ENCODE measurements at regions not wholly inside any gene's neighbourhood (a gene's known extent, or its start where the extent isn't known, plus 50 kb on each side); places are given as distances from the start of the nearest gene placed in this dataset.

GRCh38 chr10:71035511-71036296 is 147.3 kb upstream of the PCBD1 start:
- peaks cover 5% of the 10 kb centered on the region for H3K27me3 Mint-ChIP-seq
- no peaks in the 10 kb centered on the region for H3K9me3 Mint-ChIP-seq
- DNase-seq, result no peak
- H3K36me3 Mint-ChIP-seq (ENCODE audit: low read depth), result no peaks in the 10 kb centered on the region
- ChIA-PET CTCF (no interaction called here), POLR2A (no interaction called here)
- no peak for TF ChIP-seq CTCF (IDR thresholded peaks at IDR 0.05)
- H3K4me1 Mint-ChIP-seq, result no peaks in the 10 kb centered on the region
- no peak overlapping the region for H3K27ac Mint-ChIP-seq
- intact Hi-C loops (cut with micrococcal nuclease), result no loop called here
- no peak overlapping the region for H3K4me3 Mint-ChIP-seq
- ATAC-seq (ENCODE audit: low read depth), result no peak

DNA sequence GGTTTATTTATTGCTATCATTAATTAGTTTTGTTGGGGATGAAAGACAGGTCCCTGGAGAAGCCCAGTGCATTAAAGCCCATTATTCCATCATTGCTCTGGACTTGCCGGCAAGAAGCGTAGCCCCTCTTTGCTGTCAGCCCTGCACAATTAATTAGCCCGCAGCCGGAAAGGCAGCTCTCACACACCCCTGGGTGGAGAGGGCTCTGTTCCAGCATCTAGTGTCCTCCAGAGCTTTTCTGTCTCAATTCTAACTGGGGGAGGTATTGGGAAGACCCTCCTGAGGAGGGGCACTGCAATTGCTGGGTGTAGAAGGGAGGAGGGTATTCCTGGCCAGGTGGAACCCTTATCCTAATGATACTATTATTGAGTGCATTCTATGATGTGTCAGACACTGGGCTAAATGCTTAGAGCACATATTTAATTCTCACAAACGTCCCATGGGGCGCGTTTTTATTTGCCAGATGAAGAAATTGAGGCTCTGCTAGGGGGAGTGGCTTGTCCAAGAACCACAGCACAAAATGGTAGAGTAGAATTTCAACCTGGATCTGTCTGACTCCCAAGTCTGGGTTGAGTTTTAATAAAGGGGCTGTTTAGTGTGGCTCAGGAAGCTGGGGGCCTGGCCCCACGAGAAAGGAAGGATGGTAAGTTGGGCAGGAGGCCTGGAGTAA is 148.1 kb upstream of the PCBD1 start:
- ChIA-PET POLR2A (no interaction called here), CTCF (no interaction called here)
- ATAC-seq (ENCODE audit: low read depth), result no peak
- Mint-ChIP-seq H3K4me3 (no peak overlapping the region), H3K36me3 (ENCODE audit: low read depth) (no peaks in the 10 kb centered on the region), H3K27me3 (peaks cover 5% of the 10 kb centered on the region), H3K4me1 (no peaks in the 10 kb centered on the region), H3K27ac (no peak overlapping the region), H3K9me3 (no peaks in the 10 kb centered on the region)
- no peak for DNase-seq
- TF ChIP-seq CTCF (IDR thresholded peaks at IDR 0.05), result no peak
- intact Hi-C loops (cut with micrococcal nuclease), result no loop called here

- CTCF ChIA-PET, result no interaction called here
- no peak for TF ChIP-seq CTCF (IDR thresholded peaks at IDR 0.05)
- POLR2A ChIA-PET, result no interaction called here
- Mint-ChIP-seq H3K27ac (no peak overlapping the region), H3K4me3 (no peak overlapping the region), H3K36me3 (ENCODE audit: low read depth) (no peaks in the 10 kb centered on the region), H3K4me1 (no peaks in the 10 kb centered on the region), H3K27me3 (peaks cover 11% of the 10 kb centered on the region), H3K9me3 (no peaks in the 10 kb centered on the region)
- intact Hi-C loops (cut with micrococcal nuclease), result no loop called here
- no peak for ATAC-seq (ENCODE audit: low read depth)
- no peak for DNase-seq
These were observed 149.8 kb upstream of the PCBD1 start for GRCh38 chr10:71038091-71038633.

- ChIA-PET POLR2A (no interaction called here), CTCF (no interaction called here)
- Mint-ChIP-seq H3K27me3 (peaks cover 11% of the 10 kb centered on the region), H3K36me3 (ENCODE audit: low read depth) (no peaks in the 10 kb centered on the region), H3K27ac (no peak overlapping the region), H3K9me3 (no peaks in the 10 kb centered on the region), H3K4me3 (no peak overlapping the region), H3K4me1 (no peaks in the 10 kb centered on the region)
- no peak for ATAC-seq (ENCODE audit: low read depth)
- intact Hi-C loops (cut with micrococcal nuclease), result no loop called here
- no peak for TF ChIP-seq CTCF (IDR thresholded peaks at IDR 0.05)
- DNase-seq, result no peak
These were observed 150.6 kb upstream of the PCBD1 start for GRCh38 chr10:71038921-71039320.

DNA sequence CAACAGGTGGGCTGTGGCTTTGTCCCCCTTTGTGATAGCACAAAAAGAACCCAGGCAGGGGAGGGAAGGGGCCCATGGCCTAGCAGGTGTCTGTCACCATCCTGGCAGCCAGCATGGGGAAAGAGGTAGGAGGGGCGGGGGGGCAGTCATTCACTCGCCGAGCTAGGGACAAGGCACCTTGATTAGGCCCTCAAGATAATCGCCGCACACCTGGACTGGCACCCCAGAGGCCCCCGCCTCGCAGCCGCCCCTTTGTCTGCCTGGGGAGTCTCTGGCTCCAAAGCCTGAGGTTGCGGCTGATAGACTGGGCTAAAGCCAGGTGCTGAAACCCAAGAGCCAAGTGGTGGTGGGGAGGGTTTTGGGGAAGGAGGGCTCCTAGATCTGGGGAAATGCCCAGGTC is 151.2 kb upstream of the PCBD1 start:
- POLR2A ChIA-PET, result no interaction called here
- DNase-seq, result no peak
- ATAC-seq (ENCODE audit: low read depth), result no peak
- H3K27me3 Mint-ChIP-seq, result peaks cover 14% of the 10 kb centered on the region
- CTCF ChIA-PET, result no interaction called here
- no peaks in the 10 kb centered on the region for H3K4me1 Mint-ChIP-seq
- TF ChIP-seq CTCF (IDR thresholded peaks at IDR 0.05), result no peak
- no peak overlapping the region for H3K4me3 Mint-ChIP-seq
- no peaks in the 10 kb centered on the region for H3K36me3 Mint-ChIP-seq (ENCODE audit: low read depth)
- intact Hi-C loops (cut with micrococcal nuclease), result no loop called here
- no peak overlapping the region for H3K27ac Mint-ChIP-seq
- H3K9me3 Mint-ChIP-seq, result no peaks in the 10 kb centered on the region
